CD4-positive, alpha-beta T cell treated with Interleukin-4 for 4 hours (primary cell): ENCODE measurements at regions not wholly inside any gene's neighbourhood (a gene's known extent, or its start where the extent isn't known, plus 50 kb on each side); places are given as distances from the start of the nearest gene placed in this dataset.

ENCODE experiments used
- DNase-seq: peaks from one replicate; pipeline ENCODE4 v3.0.0-alpha.2; 2020

DNA sequence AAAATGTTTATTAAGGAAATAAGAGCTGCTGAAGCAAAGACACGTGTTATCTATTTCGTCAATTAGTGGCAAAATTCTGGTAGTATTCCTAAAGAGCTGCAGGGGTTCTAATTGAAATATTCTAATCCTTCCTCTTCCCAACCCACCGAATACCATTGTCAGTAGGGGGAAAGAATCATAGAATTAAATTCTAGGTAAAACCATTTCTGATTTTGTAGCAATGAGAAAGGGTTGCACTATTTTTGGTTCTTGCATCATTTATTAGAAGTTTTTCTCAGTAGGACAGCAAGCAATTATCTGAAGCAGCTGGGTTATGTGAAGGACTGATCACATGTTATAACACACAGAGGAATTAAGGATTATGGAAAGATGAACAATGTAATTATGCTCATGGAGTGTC, 80.3 kb upstream of the SEMA6A start:
- no peak for DNase-seq

DNA sequence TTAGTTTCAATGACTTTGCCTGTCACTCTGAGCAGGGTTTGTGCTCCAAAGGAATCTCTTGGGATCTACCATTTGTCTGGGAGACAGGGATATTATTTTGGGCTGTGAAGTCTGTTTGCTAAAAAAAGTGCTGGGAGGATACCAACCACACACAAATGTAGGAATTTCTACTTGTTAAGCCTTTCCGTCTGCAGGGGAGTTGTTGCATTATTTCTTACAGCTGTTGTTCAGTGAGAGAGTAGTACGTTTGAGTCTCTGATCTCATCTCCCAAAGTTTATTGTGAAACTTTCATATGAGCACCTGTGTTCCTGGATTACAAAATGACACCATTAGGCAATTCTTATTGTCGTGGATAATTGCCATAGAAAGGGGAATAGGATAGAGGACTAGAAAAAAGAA, 78.3 kb upstream of the SEMA6A start:
- DNase-seq = no peak

DNA sequence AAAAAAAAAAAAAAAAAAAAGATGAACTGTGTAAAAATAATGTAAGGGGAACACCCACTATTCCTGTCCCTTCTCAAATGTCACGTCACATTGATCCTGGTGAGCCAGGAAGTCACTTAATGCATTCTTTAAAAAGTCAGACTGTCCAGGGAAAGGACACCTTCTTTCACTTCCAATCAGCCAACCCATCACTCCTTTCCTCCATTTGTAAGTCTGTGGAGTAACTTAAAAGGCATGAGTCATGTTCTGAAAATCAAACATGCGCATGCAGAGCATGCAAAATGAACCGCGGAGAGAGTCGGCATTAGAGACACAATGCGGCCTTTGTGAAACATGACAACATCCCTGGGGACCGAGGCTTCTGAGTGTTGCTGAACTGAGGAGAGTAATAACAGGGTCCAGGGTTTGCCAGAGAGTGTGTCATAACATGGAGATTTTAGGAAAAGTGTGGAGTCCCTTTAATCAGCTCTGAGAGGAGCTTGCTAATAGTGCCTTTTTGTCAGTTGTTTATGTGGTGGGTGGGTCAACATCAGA, 77.6 kb upstream of the SEMA6A start:
- no peak for DNase-seq

DNA sequence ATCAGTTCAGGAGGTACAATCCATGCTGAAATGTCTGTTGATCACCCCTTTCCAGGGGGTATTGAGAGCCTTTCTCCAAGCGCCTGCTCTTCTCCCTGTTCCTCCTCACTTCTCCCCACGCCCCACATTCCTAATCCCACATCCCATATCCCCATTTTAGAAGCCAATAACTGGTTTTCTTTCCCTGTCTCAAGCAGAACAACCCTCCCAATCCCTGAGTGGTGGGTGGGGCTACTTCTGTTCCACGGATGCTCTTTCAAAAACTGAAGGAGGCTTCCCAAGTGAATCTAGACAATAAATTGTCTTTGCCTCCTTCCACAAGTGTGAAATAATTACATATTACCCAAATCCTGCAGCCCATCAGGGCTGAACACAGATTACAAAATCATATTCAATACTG, 77.0 kb upstream of the SEMA6A start:
- DNase-seq = no peak

DNA sequence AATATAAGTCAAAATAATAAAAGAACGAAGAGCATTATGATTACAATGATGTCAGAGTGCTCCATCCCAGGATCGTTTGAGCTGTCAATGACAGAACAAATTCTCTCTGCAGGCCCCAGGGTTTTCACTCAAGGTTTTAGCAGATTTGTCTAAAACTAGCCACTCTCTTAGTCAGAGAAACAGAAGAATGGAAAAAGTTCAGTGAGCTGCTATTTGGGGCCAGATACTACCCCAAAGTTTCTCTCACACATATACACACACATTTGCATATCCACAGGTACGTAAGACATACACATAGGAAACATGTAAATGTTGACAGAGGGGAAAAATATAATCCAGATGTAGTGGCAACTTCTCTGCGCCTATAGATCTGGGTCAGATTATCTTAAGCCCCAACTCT, 76.3 kb upstream of the SEMA6A start:
- DNase-seq = no peak

DNA sequence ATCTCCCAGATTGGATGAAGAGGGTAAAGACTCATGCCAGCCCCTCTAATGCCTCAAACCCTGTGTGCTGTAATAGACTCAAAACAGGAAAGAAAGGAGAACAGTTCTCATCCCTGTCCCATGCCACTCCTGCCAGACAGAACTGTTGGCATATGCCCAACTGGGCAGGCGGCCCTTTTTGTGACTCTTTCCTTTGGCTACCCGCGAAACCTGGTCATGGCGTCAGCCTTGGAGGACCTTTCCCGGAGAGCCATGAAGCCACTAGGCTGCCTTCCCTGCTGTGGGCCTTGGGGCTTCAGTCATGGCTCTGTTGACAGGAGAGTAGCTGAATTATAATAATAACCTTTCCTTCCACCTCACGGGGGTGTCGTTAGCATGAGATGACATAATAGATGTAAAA, 75.9 kb upstream of the SEMA6A start:
- no peak for DNase-seq

DNA sequence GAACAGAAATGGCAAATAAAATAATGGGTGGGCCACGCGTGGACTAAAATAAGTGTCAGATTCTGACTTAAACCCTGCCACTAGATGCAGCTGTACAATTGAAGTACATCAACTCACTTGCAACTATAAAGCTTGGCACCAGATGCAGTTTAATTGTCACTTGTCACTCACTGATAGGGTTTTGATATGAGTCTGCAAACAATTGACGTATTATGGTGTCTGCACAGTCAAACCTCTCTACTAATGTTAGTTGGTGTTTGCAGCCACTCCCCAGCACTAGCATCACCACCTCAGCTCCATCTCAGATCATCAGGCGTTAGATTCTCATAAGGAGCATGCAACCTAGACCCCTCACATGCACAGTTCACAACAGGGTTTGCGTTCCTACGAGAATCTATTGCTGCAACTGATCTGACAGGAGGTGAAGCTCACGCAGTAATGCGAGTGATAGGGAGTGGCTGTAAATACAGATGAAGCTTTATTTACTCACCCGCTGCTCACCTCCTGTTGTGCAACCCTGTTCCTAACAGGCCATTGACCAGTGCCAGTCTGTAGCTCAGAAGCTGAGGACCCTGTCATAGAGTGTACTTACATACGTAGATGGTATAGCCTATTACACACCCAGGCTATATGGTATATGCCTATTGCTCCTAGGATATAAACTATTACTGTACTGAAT, 72.1 kb upstream of the SEMA6A start:
- DNase-seq = no peak

DNA sequence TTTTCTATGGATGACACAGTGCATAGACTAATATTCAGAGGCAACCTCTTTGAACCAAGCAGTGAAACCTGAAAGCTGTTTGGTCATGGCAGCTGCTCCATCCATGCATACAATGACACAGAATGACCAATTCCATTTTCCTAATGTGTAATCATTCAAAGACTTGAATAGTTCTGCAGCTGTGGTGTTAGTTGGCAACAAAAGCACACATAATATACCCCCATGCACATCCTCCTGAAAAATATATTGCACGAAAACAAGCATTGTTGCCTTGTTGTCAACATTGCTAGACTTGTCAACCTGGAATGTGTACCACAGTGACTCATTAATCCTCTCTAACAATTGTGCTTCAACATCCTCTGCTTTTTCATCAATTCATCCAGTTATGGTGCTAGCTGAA, 71.0 kb upstream of the SEMA6A start:
- no peak for DNase-seq

DNA sequence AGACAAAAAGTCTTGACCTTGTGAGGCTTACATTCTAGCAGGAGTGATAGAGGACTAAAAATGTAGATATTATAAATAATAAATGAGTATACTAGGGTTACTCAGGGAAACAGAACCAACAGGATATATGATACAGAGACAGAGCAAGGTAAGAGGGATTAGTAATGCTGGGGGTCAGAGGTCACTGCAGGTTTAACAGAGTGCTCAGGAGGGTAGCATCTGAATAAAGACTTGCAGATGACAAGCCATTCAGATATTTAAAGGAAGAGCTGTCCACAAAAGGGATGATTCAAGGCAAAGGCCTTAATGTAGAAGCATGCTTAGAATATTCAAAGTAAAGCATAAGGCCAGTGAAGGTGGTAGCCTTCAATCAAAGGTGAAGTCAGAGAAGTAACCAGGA, 65.6 kb upstream of the SEMA6A start:
- DNase-seq = no peak

DNA sequence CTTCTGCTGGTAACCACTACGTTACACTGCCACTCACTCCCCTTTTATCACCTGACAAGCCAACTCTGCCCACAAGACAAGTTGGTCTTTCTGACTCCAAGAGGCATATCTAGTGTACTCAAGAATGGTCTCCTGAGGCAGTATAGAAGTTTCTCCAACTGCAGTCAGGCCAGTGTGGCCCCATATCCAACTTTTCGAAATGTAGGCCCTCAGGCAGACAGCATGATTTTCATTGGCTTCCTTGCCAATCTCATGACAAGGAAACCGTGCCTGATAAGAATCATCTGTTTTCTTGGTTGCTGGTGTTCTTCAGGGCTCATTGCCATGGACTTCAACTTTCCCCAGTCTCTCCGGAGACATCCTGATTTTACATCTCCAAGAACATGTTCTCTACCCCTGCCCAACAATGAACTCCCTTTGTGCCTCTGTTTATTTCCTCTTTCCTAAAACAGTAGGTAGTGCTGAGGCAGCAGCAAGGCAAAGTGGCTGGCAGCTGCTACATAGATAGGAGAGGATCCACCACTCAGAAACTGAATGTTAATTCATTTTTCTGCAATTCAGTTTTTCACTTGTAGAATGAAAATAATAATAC, 62.6 kb upstream of the SEMA6A start:
- no peak for DNase-seq

DNA sequence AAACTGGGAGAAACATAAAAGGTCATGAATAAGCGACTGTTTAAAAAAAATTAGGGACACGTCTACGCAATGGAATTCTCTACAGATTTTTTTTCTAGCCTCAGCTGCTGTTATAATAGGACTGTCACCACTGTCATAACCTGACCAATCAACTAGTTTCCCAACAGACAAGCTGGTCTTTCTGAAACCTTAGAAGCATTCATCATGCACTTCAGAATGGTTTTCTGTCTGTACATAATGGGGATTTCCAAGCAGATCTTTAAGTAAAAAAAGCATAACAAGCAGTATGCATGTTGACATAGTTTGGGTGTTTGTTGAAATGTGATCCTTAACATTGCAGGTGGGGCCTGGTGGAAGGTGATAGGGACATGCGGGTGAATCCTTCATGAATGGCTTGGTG, 58.3 kb upstream of the SEMA6A start:
- no peak for DNase-seq

DNA sequence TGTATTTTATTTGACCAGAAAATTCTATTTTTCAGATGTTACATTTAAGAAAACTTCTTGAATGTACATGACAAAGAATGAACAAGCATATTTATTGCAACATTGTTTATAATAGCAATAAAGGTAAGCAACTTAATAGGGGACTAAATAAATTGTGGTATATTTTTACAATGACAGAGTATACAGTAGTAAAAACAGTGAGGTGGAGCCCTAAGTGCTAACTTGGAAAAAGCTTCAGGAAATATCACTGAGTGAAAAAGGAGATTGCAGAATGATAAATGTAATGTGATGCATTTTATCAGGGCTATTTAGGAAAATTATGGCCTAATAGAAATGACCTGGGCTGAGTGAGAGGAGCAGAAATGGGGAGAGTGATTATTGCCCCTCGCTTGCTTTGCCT, 56.5 kb upstream of the SEMA6A start:
- DNase-seq = no peak

DNA sequence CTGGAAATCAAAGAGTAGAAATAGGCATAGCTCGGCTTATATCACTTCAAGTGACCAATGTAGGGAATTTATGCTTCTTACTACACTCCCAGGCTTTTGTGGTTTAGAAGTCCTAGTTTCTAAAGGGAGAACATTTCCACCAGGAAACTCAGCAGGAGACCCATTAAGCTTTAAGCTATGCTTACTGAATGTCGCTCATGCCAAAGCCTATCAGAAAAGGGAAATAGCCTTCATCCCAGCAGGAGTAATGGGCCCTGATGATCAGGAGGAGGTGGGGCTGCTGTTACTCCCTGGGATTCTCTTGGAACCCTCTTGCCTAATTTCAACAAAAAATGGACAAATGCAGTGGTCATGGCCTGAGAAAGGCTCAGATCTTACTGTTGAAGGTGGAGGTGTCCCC, 54.5 kb upstream of the SEMA6A start:
- no peak for DNase-seq

DNA sequence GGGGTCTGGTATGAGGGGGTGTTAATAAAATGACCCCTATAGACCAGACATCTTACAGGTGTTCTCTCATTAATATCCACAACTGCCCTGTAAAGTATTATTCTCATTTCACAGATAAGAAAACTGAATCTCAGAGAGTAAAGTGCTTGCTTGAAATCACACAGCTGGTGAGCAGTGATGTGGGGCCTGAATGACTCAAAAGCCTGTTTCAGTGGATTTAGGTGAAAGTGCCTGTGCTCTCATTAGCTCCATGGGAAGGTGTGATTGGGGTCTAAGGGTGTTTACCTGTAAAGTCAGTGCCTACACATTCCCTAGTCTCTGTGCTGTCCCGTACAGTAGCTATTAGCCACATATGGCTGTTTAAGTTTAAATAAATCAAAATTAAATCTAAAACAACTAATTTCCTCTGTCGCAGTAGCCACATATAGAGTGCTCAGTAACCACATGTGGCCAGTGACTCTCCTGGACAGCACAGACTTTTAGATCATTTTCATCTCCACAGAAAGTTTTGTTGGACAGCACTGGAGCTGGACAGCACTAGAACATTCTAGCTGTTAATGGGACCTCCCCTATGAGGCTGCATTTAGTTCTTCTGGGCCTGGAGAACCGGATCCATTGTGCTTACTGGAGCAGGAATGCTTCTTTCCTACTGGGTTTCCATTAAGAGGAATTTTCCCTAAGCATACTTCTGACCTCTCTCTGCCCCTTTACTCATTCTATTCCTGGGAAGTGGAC, 52.5 kb upstream of the SEMA6A start:
- no peak for DNase-seq

DNA sequence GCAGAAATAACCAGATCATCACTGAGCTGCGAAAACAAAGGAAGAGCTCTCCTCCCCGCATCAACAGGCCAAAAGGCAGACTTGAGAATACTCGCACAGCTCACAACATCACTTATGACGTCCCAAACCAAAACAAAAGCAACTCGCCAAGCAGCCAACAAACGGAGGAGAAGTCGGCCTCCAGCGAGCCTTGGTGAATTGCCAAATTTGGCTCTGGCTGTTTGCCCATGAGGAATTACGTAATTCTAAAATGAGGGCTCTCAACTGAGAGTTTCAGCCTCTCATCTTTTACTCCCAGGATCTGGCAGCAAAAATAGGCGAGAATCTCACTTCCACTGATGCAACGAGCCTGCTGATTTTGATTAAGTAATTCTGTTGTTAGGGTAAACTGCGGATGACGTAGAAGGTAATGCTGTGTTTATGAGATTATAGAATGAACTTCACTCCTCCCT, 51.7 kb upstream of the SEMA6A start:
- no peak for DNase-seq
